Myocyte (in vitro differentiated cells): ENCODE measurements at regions not wholly inside any gene's neighbourhood (a gene's known extent, or its start where the extent isn't known, plus 50 kb on each side); places are given as distances from the start of the nearest gene placed in this dataset.

ENCODE experiments used
- DNase-seq: peaks from one replicate; pipeline ENCODE4 v3.0.0-alpha.2; 2012; ENCODE audit warnings: low read depth

DNA sequence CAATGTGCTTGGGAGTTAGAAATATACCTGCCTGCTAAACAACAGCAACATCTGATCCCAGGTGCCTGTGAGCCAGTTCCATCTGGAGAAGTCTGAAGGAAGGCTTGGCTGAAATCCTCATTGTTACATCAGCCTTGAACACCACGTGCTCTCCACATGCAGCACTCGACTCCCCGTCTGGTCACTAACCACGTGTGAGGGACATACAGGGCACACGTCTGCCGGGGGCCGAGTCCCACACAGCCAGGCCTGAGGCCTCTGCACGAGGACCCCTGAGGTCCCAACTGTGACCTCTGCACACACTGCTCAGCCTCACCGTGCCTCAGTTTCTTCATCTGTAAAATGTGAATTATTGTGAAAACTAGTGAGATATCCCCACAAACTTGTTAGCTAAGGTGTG, 236.5 kb upstream of the SALL3 start:
- no peak for DNase-seq

DNA sequence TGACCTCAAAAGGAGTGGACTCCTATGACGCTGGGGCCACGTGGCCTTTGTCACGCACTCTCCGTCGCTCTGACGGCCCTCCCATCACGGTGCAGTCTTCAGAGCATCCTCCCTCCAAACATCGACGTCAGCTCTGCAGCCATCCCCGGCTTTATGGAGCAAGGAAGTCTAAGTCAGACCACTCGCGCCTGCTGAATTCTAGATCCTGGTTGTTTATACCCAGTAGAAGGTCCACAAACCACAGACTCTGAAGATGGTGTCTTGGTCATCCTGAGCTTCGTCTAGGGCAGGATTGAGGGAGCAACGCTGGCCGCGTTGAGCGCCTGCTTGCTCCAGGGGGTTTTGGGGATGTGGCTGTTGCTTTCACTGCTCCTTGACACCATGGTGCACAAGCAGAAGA, 228.0 kb upstream of the SALL3 start:
- DNase-seq: no peak

DNA sequence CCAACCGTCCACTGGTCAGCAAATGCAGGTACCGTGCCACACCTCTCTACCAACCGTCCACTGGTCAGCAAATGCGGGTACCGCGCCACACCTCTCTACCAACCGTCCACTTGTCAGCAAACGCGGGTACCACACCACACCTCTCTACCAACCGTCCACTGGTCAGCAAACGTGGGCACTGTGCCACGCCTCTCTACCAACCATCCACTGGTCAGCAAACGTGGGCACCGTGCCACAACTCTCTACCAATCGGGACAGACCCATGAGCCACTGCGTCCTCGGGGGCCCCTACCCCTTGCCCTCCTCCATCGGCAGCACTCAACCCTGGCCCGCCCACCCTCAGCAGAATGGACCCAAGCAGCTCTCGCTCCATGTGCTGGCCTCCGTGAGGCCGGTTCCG, 226.4 kb upstream of the SALL3 start:
- DNase-seq: no peak

- DNase-seq: no peak
These were observed 225.1 kb upstream of the SALL3 start for GRCh38 chr18:78754311-78755043.

DNA sequence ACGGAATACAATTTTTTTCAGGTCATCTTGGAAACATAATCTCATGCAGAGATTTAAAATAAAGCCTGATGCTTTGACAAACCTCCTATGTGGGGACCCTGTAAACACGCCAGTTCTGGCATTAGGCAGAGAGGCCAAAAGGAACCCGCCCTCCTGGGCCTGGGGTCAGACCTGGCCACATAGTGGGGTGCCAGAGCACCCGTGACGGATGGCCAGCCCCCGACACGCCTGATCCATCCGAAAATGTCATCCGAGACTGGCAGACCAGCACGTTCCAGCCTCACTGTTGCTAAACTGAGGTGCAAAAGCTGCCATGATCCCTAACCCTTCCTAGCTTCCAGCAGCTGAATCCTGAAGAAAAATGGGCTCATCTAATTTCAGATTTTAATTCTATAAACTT, 222.6 kb upstream of the SALL3 start:
- DNase-seq: no peak

- no peak for DNase-seq
These were observed 221.1 kb upstream of the SALL3 start for GRCh38 chr18:78758496-78758895.

- no peak for DNase-seq
These were observed 216.9 kb upstream of the SALL3 start for GRCh38 chr18:78762753-78763152.

- DNase-seq: no peak
These were observed 215.1 kb upstream of the SALL3 start for GRCh38 chr18:78764544-78764943.

DNA sequence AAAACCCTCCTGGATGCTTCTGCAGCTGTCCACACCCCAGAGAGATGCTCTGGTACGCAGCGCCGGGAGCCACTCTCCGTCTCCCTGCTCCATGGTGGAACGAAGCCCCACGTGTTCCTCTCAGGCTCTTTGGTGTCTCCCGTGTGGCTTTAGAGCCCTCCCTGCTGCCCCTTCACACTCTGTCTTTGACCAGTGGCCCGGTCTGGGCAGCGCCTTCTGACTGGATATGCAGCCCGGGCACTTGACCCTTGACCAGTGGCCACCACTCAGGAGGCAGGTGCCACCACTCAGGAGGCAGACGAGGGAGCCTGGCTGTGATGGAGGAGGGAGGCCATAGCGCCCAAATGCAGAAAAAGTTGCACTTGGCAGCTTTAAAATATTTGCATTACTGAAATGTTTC, 214.5 kb upstream of the SALL3 start:
- no peak for DNase-seq

- no peak for DNase-seq
These were observed 213.9 kb upstream of the SALL3 start for GRCh38 chr18:78765637-78766281.

DNA sequence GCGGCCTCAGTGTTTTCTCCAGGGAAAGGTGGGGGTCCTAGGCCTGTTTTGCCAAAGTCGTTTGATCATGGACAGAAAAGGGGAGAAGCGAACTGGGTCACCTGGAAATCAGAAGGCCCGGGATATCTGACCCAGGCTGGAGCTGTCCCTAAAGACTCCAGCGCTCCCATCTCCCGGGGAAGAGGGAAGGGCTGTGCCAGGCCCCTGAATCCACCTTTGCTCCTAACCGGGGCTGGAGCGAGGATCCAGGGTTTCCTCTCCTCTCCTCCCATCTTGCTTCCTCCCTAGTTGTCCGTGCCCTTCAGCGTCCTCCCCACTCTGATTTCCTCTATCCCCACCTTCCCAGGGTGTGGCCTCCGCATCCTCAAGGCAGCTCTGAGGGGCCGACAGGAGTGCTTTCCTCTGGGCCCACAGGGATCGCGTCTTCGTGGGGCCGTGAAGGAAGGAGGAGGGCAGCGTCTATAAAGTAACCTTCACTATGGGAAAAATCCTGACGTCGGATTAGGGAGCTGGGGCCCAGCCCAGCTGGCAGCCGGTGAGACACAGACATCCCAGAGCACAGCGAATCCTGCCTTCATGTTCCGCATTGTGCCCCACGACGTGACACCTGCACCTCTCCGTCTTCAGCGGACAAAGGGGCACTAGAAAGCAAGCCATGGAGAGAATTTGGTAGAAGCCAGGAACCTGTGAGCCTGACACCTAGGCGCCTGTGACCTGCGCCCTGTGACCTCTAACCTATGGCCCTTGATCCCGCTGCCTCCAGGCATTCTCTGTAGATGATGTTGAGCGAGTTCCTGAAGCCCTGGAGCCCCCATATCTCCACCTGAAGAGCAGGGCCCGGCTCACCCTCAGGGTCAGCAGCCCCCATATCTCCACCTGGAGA, 212.7 kb upstream of the SALL3 start:
- DNase-seq: no peak

DNA sequence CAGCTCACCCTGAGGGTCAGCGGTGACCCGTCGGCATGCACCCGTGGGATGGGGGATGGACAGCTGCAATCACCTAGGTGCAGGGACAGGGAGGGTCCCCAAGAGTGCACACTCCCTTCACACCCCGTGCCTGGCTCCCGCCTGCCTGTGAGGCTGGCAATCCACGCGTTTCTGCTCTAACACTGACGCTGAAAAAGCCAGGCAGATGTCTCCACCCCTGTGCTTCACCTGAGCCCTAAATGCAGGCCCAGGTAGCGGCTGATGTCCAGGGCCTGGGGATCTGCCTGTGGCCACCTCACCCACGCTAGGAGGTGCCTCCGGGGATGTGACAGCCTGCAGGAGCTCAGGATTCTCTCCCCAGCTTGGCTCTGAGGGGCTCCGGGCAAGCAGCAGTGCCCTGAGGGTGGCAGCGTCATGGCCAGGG, 212.0 kb upstream of the SALL3 start:
- no peak for DNase-seq

DNA sequence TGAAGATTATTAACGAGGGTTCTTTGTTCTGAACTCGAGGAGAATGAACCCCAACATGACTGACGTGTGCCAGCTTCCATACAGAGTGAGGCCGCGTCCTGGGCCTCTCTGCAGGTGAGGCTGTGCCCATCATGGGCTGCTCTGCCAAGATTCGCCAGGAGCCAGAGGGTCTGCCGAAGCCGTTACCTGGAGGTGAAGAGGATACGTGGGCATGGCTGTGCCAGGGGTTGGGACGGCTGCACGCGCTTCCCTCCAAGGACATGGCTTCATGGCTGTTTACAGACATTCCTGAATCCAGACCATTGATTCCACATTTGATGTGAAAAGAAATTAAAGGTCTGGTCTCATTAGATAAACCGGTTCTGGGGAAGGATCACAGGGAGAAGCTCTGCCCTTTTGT, 211.4 kb upstream of the SALL3 start:
- DNase-seq: no peak

DNA sequence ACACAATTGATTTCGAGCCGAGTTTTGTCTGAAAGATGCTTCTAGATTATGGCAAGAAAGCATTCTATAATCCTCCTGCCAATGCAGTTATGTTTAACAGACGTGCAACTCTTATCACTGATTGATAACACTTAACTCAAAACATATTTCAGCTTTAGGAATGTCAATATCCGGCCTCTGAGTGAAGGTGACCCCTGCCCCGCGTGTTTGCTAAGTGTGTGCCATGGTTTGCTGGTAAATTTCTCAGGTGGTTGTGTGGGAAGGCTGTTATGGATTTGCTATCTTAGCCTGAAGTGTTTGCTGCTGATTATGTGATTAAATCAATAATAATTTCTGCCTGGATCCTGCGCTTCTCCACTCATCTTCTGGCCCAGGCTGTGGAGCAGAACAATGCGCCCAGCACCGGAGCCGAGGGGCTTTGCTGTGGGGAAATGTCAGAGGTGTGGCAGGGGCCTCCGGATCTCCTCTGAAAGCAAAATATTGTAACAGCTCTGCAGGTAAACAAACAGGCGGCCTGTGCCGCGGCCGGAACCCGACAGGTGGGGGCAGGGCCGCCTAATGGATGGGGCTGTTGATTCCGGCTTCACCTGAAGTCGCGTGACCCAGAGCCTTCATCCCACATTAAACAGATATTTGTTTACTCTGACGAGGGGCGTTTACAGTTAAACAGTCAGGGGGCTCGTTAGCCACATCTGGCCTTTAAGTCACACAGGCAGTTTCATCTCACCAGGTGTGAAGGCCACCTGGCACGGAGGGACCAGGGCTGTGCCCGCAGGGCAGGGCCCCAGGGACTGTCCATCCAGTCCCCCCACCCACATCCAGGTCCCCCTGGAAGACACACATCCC, 210.7 kb upstream of the SALL3 start:
- DNase-seq: no peak

DNA sequence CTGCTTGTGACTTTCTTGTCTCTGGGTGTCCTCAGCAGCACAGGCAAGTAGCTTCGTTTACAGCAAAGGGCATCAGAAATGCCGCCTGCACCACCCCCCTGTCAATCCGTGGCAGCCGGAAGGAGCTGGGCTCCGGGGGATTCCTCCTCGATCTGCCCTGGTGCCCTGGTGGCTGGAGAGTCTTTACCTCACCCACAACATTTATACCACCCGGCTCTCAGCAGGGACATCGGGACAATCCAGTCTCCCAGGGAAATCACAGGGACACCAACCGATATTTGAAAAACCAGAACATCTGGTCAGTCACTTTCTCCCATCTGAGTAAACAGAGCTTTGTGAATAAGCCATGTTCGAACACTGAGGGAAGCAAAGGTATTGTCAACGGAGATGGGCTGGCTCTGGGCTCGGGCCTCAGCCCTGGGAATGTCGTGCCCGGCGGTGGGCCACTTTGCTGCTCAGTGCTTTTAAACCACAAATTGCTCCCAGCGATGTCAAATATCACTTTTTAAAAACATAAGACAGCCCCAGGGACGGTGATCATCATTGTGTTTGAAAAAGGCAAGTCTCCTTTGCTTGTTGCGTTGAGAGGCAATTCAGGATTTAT, 210.0 kb upstream of the SALL3 start:
- DNase-seq: no peak

- DNase-seq: no peak
These were observed 209.3 kb upstream of the SALL3 start for GRCh38 chr18:78770139-78770822.

GRCh38 chr18:78770823-78771139, 208.8 kb upstream of the SALL3 start:
- no peak for DNase-seq

DNA sequence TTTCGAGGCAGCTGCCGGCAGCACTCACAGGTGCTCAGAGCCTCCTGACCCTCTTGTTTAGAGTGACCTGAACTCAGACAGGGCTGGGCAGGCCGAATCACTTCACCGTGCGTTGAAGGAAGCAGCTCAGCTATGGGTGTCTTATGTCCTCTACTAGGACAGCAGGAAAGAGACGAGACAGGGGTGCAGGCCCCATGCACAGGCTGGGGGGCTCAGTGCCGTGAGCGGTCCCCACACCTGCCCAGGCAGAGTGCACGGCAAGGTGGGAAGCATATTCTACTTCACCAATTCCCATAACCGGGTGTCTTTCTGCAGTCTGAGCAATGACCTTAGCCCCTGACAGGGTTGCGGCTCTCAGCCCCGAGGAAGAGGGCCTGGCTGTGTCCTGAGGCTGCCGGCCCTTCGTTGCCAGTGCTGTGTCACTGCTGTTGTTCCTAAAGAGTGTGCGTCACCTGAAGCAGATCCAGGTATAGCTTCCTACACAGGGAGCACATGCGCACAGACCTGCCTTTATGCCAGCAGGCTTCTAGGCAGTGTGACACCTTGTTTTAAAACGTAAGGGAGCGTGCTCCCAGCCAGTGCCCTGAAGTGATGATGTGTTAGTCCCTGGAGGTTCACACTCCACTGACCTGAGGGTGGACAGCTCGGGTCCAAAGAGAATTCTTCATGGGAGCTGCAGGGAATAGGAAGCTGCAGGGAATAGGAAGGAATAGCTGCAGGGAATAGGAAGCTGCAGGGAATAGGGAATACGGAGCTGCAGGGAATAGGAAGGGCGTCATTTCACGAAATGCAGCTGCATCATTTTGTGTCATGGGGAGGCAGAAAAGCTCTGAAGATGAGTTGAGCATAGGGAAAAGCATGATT, 207.9 kb upstream of the SALL3 start:
- DNase-seq: no peak
